Uterus (tissue), 3 donors: ENCODE measurements at regions not wholly inside any gene's neighbourhood (a gene's known extent, or its start where the extent isn't known, plus 50 kb on each side); places are given as distances from the start of the nearest gene placed in this dataset.

Experiments
- DNase-seq, 2 donors: peaks; one replicate each; pipeline ENCODE4 v3.0.0-alpha.2; 2019 to 2020
- H3K27ac ChIP-seq, 2 donors: fragments of 200-600 bp; sonication (generic); 1 replicate in 1 of 2; 2 replicates in 1 of 2; pipeline ENCODE4 v1.5.1; 2016 to 2018
- H3K27me3 ChIP-seq, 2 donors: fragments of 200-600 bp; sonication (generic); one replicate each; pipeline ENCODE4 v1.5.1; 2018 to 2019; ENCODE audit warnings: control low read depth in 1 of 2
- H3K36me3 ChIP-seq, 2 donors: fragments of 200-600 bp; sonication (generic); one replicate each; pipeline ENCODE4 v1.5.1; 2019; ENCODE audit warnings: control low read depth in 1 of 2
- H3K4me1 ChIP-seq, 2 donors: fragments of 200-600 bp; sonication (generic); one replicate each; pipeline ENCODE4 v1.5.1; 2018 to 2019; ENCODE audit warnings: control low read depth in 1 of 2
- H3K4me3 ChIP-seq, 2 donors: fragments of 200-600 bp; sonication (generic); 1 replicate in 1 of 2; 2 replicates in 1 of 2; pipeline ENCODE4 v1.5.1; 2018 to 2019; ENCODE audit warnings: mild to moderate bottlenecking in 1 of 2
- H3K9me3 ChIP-seq, 2 donors: fragments of 200-600 bp; sonication (generic); one replicate each; pipeline ENCODE4 v1.5.1; 2019; ENCODE audit warnings: control low read depth in 1 of 2
- POLR2A ChIP-seq, 2 donors: fragments of 450-650 bp; IDR thresholded peaks; one replicate each; pipeline ENCODE4 v1.6.1; 2016; ENCODE audit warnings: antibody characterized with exemption in 2 of 2, mild to moderate bottlenecking in 1 of 2, moderate library complexity in 1 of 2
- intact Hi-C: fragments of 100-400 bp; cut with DNase I; formaldehyde crosslinking; loops from one replicate; pipeline ENCODE4 v1.15.1; 2023; ENCODE audit warnings: low total_unique reads
- TF ChIP-seq, protein P1 (sequence below), 4 experiments: fragments of 200-600 bp in 2 of 4; fragments of 450-650 bp in 2 of 4; sonication (generic) in 2 of 4; IDR thresholded peaks; one replicate each; pipeline ENCODE4 v1.5.1; 2016 to 2019; ENCODE audit warnings: antibody characterized with exemption in 4 of 4, mild to moderate bottlenecking in 2 of 4, moderate library complexity in 1 of 4
- donor health status: DM: yes; HTN: yes; CAD: no.

DNA sequence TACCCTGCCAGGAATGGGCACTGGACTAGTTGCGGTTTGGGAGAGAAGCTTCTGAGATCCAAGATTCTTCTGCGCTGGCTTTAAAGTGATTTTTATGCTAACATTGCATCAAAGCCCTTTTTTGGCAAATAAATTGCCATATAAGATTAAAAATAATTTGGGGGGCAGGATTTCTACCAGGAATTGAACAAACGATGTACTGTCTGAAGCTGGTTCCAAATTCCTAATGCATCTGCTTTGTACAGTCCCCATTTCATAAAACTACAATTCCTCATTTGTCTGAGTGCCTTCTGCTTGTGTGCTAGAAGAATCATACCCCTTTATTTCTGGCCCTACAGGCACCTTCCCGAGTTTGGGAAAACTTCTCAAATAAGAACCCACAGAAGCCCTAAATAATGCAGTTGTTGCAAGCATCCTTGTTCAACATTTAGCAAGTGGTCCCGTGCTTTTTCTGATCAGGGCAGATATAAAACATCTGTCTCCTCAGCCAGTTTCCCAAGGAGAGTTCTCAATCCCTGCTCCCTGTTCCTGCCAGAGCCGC is 349.7 kb downstream of the PTEN start:
- no peaks in the 10 kb centered on the region for H3K27me3 ChIP-seq
- H3K9me3 ChIP-seq, result no peaks in the 10 kb centered on the region
- DNase-seq, result no peak
- H3K4me1 ChIP-seq, result no peaks in the 10 kb centered on the region
- no peak overlapping the region for H3K4me3 ChIP-seq
- no peak overlapping the region for H3K27ac ChIP-seq
- H3K36me3 ChIP-seq, result no peaks in the 10 kb centered on the region
- TF ChIP-seq POLR2A (IDR thresholded peaks at IDR 0.05), result no peak
- TF ChIP-seq, protein P1, sequence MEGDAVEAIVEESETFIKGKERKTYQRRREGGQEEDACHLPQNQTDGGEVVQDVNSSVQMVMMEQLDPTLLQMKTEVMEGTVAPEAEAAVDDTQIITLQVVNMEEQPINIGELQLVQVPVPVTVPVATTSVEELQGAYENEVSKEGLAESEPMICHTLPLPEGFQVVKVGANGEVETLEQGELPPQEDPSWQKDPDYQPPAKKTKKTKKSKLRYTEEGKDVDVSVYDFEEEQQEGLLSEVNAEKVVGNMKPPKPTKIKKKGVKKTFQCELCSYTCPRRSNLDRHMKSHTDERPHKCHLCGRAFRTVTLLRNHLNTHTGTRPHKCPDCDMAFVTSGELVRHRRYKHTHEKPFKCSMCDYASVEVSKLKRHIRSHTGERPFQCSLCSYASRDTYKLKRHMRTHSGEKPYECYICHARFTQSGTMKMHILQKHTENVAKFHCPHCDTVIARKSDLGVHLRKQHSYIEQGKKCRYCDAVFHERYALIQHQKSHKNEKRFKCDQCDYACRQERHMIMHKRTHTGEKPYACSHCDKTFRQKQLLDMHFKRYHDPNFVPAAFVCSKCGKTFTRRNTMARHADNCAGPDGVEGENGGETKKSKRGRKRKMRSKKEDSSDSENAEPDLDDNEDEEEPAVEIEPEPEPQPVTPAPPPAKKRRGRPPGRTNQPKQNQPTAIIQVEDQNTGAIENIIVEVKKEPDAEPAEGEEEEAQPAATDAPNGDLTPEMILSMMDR (IDR thresholded peaks at IDR 0.05), result no peak
- intact Hi-C loops, result no loop called here

DNA sequence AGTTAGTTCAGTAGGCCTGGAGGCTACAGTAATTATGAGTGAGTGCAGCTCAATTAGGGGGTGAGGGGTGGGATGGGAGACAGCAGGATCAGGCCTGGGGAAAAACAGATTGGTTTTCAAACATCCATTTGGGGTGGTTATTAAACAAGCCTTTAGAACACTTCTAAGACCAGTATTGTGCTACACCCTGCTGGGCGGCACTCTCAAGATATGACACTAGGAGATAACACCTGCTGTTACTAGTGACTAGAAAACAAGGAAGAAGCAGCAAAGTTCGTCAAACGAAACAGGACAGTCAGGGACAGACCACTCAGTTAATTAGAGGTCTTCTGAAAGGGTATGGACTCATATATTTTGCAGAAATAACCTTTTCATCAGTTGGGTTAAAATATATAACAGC is 353.6 kb downstream of the PTEN start:
- TF ChIP-seq, protein P1 (IDR thresholded peaks at IDR 0.05), result no peak
- TF ChIP-seq POLR2A (IDR thresholded peaks at IDR 0.05), result no peak
- Histone ChIP-seq H3K9me3 (no peaks in the 10 kb centered on the region), H3K4me3 (no peak overlapping the region), H3K36me3 (no peaks in the 10 kb centered on the region), H3K27me3 (no peaks in the 10 kb centered on the region), H3K27ac (no peak overlapping the region), H3K4me1 (no peaks in the 10 kb centered on the region)
- no peak for DNase-seq
- intact Hi-C loops, result no loop called here

DNA sequence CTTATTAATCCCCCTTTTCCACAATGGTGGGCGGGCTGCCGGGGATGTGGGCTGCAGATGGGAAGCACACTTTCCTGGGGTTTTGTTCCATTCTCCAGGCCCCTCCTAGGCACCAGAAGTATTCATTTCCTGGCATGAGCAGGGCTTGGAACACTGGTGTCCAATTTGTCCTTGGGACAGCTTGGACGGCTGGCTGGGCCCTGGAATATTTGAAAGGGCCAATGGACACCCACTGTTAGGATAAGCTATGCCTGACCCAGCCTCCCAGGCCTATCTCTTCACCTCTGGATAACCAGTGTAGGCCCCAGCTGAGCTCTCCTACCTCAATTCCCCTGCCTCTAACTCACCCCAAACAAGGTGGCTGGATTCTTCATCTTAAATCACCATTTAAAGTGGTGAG is 354.9 kb downstream of the PTEN start:
- DNase-seq, result no peak
- Histone ChIP-seq H3K27me3 (no peaks in the 10 kb centered on the region), H3K9me3 (no peaks in the 10 kb centered on the region), H3K27ac (no peak overlapping the region), H3K4me1 (no peaks in the 10 kb centered on the region), H3K4me3 (no peak overlapping the region), H3K36me3 (no peaks in the 10 kb centered on the region)
- intact Hi-C loops, result no loop called here
- TF ChIP-seq, protein P1 (IDR thresholded peaks at IDR 0.05), result no peak
- no peak for TF ChIP-seq POLR2A (IDR thresholded peaks at IDR 0.05)

DNA sequence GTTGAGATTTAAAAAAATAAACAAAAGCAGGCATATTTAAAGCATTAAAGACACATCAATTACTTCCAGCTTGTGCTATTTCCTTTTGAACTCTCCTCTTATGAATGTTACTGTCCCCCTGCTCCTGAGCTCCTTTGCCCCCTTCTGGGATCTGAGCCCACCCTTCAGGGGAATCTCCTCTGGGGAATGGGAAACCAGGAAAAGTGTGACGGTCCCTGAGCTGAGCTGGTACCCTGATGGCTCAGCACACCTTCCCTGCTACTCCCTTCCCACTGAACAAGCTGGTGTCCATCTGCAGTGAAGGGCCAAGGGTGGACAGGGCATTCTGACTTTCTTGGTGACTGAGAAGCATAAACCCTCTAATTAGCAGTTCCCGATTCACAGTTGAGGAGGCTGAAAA is 356.3 kb downstream of the PTEN start:
- intact Hi-C loops, result no loop called here
- Histone ChIP-seq H3K27me3 (no peaks in the 10 kb centered on the region), H3K4me1 (no peaks in the 10 kb centered on the region), H3K4me3 (no peak overlapping the region), H3K36me3 (no peaks in the 10 kb centered on the region), H3K9me3 (no peaks in the 10 kb centered on the region), H3K27ac (no peak overlapping the region)
- no peak for TF ChIP-seq POLR2A (IDR thresholded peaks at IDR 0.05)
- TF ChIP-seq, protein P1 (IDR thresholded peaks at IDR 0.05), result no peak
- no peak for DNase-seq

DNA sequence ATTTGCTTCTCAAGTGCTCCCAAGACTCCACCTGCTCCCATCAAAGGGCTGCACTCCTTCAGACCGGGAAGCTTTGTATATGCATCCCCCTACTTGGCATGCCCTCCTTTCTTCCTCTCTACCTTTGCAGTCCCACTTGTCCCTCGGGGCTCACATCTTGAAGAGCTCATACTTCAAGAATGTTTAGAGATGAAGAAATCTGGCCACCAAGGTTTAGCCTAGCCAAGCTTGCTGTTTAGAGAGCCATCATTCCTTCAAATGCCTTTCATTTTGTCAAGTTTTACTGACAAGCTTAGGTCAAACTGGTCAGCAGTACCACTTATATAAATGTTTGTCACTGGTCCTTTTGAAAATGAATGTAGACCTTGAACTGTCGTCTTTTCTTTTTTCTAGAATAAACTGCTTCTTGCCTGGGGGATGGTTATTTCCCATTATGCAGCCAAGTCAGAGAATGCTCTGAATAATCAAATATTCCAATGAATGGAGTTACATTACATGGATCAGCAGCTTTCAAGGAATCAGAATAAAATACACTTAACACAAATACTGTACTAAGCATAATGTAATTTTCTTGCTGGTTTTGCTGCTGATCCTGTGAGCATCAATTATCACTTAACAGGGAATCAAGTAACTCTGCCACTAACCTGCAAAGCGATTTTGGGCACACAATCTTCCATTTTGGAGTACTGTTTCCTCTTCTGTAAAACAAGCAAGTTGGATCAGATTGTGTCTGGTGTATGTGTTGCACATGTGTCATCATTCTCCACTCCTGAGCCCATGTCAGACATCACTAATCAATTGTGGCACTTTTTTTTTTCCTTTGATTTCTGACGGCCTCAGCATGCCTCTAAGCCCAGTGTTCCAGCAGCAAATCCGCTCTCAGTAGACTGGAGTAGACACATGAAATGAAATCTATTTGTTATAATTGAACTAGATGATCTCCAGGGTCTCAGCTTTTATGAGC is 357.9 kb downstream of the PTEN start:
- Histone ChIP-seq H3K4me1 (no peaks in the 10 kb centered on the region), H3K27ac (no peak overlapping the region), H3K4me3 (no peak overlapping the region), H3K9me3 (no peaks in the 10 kb centered on the region), H3K36me3 (no peaks in the 10 kb centered on the region), H3K27me3 (no peaks in the 10 kb centered on the region)
- intact Hi-C loops, result no loop called here
- no peak for DNase-seq
- TF ChIP-seq, protein P1 (IDR thresholded peaks at IDR 0.05), result no peak
- TF ChIP-seq POLR2A (IDR thresholded peaks at IDR 0.05), result no peak
